Tibial artery (tissue), 4 donors: ENCODE measurements at regions not wholly inside any gene's neighbourhood (a gene's known extent, or its start where the extent isn't known, plus 50 kb on each side); places are given as distances from the start of the nearest gene placed in this dataset.

Experiments used
- DNase-seq, 2 donors: peaks; one replicate each; pipeline ENCODE4 v3.0.0-alpha.2; 2019
- H3K27ac ChIP-seq, 2 donors: fragments of 200-600 bp; sonication (generic) in 1 of 2; 1 replicate in 1 of 2; 2 replicates in 1 of 2; pipeline ENCODE4 v1.5.1; 2018 to 2019; ENCODE audit warnings: mild to moderate bottlenecking in 1 of 2
- H3K27me3 ChIP-seq, 2 donors: fragments of 200-600 bp; sonication (generic) in 1 of 2; one replicate each; pipeline versions ENCODE4 v1.5.1 to v1.6.0; 2016 to 2019
- H3K36me3 ChIP-seq, 3 donors: fragments of 200-600 bp; sonication (generic) in 2 of 3; one replicate each; pipeline ENCODE4 v1.5.1; 2016 to 2019; ENCODE audit warnings: mild to moderate bottlenecking in 2 of 3
- H3K4me1 ChIP-seq, 4 donors: fragments of 200-600 bp; sonication (generic) in 2 of 4; 1 replicate in 3 of 4; 2 replicates in 1 of 4; pipeline ENCODE4 v1.5.1; 2016 to 2019
- H3K4me3 ChIP-seq, 2 donors: fragments of 200-600 bp; sonication (generic) in 1 of 2; 1 replicate in 1 of 2; 2 replicates in 1 of 2; pipeline ENCODE4 v1.5.1; 2018 to 2019; ENCODE audit warnings: mild to moderate bottlenecking in 2 of 2
- H3K9me3 ChIP-seq, 3 donors: fragments of 200-600 bp; sonication (generic) in 1 of 3; one replicate each; pipeline ENCODE4 v1.5.1; 2016 to 2019
- CTCF ChIP-seq, 2 experiments: fragments of 200-600 bp in 1 of 2; fragments of 450-650 bp in 1 of 2; IDR thresholded peaks; one replicate each; pipeline ENCODE4 v1.5.1; 2017 to 2019; ENCODE audit warnings: antibody characterized with exemption in 2 of 2, mild to moderate bottlenecking in 1 of 2, moderate library complexity in 1 of 2
- intact Hi-C: fragments of 100-400 bp; cut with DNase I; formaldehyde crosslinking; loops from one replicate; pipeline ENCODE4 v1.15.0; 2023; ENCODE audit warnings: low total_unique reads

GRCh38 chr12:115898670-115899069 lies 378.8 kb downstream of the MED13L start:
- no peak for TF ChIP-seq CTCF (IDR thresholded peaks at IDR 0.05)
- peaks cover 0 to 20% of the 10 kb centered on the region in 2 donors for H3K27me3 ChIP-seq
- H3K4me3 ChIP-seq, result no peak overlapping the region

GRCh38 chr12:115897729-115898128 lies 379.8 kb downstream of the MED13L start:
- intact Hi-C loops, result no loop called here
- H3K9me3 ChIP-seq, result no peaks in the 10 kb centered on the region
- no peak overlapping the region for H3K4me3 ChIP-seq
- no peak for TF ChIP-seq CTCF (IDR thresholded peaks at IDR 0.05)
- no peaks in the 10 kb centered on the region for H3K4me1 ChIP-seq
- no peak overlapping the region for H3K27ac ChIP-seq
- H3K36me3 ChIP-seq, result no peaks in the 10 kb centered on the region
- peaks cover 0 to 28% of the 10 kb centered on the region in 2 donors for H3K27me3 ChIP-seq
- no peak for DNase-seq

More at GRCh38 chr12:115898670-115899069, 378.8 kb downstream of the MED13L start:
- intact Hi-C loops, result no loop called here
- no peaks in the 10 kb centered on the region for H3K4me1 ChIP-seq
- H3K36me3 ChIP-seq, result no peaks in the 10 kb centered on the region
- H3K27ac ChIP-seq, result no peak overlapping the region
- DNase-seq, result no peak
- no peaks in the 10 kb centered on the region for H3K9me3 ChIP-seq

- H3K4me3 ChIP-seq, result no peak overlapping the region
- no peaks in the 10 kb centered on the region for H3K4me1 ChIP-seq
- H3K9me3 ChIP-seq, result no peaks in the 10 kb centered on the region
- intact Hi-C loops, result no loop called here
- no peak for DNase-seq
- no peak for TF ChIP-seq CTCF (IDR thresholded peaks at IDR 0.05)
- H3K27me3 ChIP-seq, result peaks cover 0 to 28% of the 10 kb centered on the region in 2 donors
- no peak overlapping the region for H3K27ac ChIP-seq
- H3K36me3 ChIP-seq, result no peaks in the 10 kb centered on the region
These were observed 382.2 kb downstream of the MED13L start for GRCh38 chr12:115895247-115895646.

- intact Hi-C loops, result no loop called here
- no peaks in the 10 kb centered on the region for H3K4me1 ChIP-seq
- no peak overlapping the region for H3K4me3 ChIP-seq
- TF ChIP-seq CTCF (IDR thresholded peaks at IDR 0.05), result no peak
- no peaks in the 10 kb centered on the region for H3K36me3 ChIP-seq
- H3K27ac ChIP-seq, result no peak overlapping the region
- DNase-seq, result no peak
- H3K9me3 ChIP-seq, result no peaks in the 10 kb centered on the region
- H3K27me3 ChIP-seq, result peaks cover 0 to 27% of the 10 kb centered on the region in 2 donors
These were observed 385.8 kb downstream of the MED13L start for GRCh38 chr12:115891556-115892164.

GRCh38 chr12:115886666-115887065 lies 390.8 kb downstream of the MED13L start:
- H3K27me3 ChIP-seq, result peaks cover 0 to 20% of the 10 kb centered on the region in 2 donors
- H3K27ac ChIP-seq, result no peak overlapping the region
- intact Hi-C loops, result no loop called here
- no peak overlapping the region for H3K4me3 ChIP-seq
- no peaks in the 10 kb centered on the region for H3K4me1 ChIP-seq
- DNase-seq, result no peak
- H3K9me3 ChIP-seq, result no peaks in the 10 kb centered on the region
- TF ChIP-seq CTCF (IDR thresholded peaks at IDR 0.05), result no peak
- H3K36me3 ChIP-seq, result no peaks in the 10 kb centered on the region
